NCI-H69 (cell line): ENCODE measurements at regions not wholly inside any gene's neighbourhood (a gene's known extent, or its start where the extent isn't known, plus 50 kb on each side); places are given as distances from the start of the nearest gene placed in this dataset.
A peak's percentile ranks its signal among the peaks of the same experiment; 100 is the strongest.

Experiments used
- DNase-seq: peaks from one replicate; lab custom pipeline; 2025; lab: John Stamatoyannopoulos, UW

DNA sequence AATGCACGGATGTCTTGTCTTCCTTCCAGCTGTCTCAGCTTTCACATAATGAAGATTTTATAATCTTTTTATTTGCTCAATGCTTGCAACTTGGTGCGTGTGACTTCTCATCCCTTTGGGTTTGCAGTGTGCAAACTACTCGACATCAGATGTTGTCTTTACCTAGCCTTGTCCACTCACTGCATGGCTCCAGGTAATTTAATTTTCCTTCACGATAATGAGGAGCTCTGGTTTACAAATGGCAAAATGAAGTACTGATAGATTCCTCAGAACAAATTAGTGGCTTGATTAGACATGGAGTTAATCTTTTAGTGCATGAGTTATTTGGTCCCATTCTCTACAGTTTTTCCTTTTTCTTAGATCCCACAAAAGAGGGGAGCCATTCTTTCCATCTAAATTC is 603.0 kb downstream of the CCDC171 start:
- no peak for DNase-seq

DNA sequence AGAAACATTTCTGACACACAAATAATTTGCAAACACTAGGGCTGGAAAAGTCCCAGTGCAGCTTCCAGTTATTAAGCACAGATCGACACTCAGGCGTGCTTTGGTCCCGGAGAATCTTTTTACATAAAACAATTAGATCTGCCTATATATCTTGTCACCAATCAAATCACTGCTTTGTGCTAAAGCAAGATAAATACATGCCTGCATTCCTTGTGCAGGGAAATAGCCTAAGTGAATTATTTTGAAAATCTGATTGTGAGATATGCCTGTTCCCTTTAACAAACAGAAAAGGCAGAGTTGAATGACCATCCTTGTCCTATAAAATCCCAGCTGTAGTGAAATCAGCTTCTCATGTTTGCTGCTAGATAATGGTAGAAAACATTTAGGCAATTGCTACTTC is 604.4 kb downstream of the CCDC171 start:
- no peak for DNase-seq

DNA sequence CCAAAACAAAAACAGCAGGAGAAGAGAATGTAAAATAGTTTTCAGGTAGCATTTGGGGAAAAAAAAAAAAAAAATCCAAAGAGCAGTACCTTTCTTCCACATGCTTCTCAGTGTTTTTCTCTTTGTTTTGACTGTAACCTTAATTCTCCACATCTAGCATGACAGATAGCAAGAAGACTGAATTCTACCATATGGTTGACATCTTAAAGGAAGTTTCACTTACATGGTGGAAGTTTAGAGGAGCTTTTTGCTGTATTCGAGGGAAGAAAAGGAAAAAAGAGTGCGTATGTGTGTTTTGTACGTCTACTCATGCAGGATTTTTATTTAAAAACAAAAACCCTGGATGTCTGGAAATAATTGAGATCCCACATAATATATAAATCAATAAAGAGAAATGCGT is 604.8 kb downstream of the CCDC171 start:
- no peak for DNase-seq

DNA sequence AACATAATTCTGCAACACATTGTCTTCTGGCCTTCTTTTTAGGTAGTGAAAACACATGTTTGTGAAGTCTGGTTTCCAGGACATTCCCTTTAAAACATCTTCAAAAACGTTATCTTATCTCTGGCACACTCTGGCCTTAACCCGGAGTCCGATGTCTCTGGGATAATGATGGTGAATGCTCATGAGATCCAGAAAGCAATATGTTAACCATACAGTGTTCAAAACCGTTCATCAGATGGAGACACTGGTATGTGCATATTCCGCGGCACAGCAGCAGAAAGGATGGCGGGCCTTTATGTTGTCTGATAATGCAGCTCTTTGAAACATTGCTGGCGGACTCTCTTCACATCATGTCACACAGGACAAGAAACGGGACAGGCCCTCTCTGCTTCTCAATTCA is 605.2 kb downstream of the CCDC171 start:
- DNase-seq: no peak

DNA sequence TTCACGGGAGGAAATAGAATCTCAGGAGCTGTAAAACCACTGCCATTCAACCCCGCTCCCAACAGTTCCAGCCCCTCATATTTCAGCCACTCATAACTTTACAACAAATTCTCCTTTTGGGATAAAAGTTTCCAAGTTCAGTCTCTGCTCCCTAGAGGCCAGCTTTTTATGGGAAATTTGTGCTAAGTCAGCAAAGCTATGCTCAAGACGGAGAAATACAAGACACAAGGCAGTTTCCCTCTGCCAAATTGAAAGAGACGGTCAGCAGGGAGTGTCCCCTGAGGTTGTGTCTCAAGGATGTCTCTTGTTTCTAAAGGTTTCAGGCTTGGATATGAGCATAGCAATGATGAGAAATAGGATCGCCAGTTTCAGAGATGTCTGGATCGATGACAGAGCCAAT is 608.6 kb downstream of the CCDC171 start:
- no peak for DNase-seq

DNA sequence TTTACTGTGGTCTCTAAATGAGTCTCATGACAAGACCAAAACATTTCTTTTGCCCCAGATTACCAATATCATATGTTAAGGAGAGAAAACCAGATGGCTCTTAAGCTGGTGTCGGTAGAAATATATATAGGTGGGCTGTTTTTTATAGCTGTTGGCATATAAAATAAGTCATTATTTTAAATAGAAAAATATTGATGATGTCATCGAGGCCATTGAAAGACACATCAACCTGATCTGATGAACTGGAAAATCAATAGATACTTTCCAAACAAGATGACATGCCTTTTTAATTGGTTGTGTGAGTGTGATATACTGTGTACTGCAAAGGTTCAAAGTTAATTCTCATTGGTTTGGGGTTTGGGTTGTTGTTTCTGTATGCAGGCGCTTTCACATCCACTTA is 617.3 kb downstream of the CCDC171 start:
- DNase-seq: no peak

DNA sequence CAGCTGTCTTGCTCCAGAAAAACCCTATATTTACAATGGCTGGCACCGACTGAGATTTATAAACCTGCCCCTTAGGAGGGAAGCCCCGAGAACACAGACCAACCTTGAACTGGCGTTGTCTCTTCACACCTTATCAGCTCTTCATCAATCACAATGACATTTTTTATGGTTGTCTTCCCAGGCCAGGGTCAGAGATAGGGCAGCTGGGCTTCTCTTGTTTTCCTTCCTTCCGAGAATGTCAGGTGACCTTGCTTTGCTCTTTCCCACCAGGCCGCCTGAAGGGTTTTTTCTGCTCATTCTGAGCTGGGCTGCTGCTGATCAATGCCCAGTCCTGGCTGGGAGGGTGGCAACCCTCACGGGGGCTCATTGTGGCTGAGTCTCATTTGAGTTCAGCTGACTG is 619.1 kb downstream of the CCDC171 start:
- DNase-seq: no peak

DNA sequence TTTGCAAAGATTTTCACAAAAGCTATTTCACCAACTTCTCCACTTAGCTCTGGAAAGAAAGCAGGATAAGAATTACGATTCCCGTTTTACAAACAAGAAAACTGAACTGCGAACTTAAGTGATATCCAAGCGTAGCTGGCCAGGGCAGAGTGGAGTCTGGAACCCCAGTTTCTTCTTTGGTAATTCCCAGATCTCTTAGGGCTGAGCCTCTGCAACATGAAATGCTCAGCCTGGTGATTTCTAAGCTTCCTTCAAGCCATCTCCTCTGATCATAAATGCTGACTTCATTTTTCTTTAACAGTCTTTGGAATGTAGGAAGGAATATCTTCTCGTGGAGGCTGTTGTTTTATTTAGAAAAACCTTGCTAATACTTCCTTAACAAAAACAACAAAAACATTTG is 620.0 kb downstream of the CCDC171 start:
- no peak for DNase-seq

DNA sequence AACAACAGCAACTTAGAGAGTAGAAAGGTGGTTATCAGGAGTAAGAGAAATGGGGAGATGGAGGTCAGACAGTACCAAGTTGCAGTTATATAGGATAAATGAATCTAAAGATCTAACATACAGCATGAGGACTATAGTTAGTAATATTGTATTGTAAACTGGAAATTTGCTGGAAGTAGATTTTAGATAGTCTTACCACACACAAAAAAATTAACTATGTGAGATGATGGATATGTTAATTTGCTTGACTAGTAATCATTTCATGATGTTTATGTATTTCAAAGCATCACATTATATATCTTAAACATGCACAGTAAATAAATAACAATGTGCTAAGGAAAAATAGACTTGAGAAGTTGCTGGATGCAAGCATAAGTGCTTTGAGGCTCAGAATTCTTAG is 622.1 kb downstream of the CCDC171 start:
- no peak for DNase-seq

DNA sequence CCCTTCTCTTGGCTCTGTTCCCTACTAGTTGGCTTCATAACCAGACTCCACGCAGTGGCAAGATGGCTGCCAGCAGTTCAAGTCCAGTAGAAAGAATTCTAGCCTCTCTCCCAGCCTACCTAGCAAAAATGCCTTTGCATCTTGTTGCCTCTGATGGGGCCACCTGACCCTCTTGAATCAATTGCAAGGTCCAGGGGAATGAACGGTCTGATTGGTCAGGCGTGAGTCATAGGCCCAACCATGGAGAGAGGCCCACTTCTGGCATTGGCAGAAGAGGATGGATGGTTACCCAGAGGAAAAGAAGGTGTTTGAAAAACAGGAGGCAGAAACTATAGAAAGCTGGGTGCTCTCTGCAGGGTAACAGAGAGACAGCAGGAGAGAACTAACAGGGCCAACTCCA is 622.6 kb downstream of the CCDC171 start:
- DNase-seq: no peak

DNA sequence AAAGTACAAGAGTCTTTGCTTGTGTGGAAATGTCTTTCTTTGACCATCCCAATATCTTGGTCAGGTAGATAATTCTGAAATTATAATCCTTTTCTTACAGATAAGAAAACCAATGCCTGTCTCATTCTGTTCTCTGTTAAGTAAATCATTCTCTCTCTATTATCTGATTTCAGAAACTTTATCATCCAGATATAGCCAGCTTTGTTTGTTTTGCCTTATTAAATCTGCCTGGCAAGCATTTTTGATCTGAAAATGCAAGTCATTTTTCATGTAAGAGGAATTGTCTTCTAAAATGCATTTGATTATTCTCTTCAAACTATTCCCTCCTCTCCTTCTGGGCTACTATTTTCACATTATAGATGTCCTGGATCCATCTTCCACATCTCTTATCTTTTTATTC is 625.5 kb downstream of the CCDC171 start:
- no peak for DNase-seq

DNA sequence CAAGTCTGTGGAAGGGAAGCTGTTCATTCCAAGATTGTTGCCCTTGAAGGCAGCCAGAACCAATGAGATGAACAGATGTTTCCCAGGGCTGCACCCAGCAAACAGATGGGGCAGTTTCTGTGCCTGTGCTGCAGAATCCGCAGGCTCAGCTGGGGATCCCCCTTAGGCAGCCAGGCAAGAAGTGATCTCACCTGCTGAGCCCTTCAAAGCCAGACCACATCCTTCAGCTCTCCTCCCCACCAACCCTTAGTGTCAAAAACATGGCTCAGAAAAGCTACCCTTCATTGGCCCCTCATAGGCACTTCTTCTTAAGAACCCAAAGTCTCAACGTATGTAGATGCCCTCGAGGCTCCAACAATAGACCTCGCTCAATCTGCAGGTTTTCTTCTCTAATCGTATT is 626.7 kb downstream of the CCDC171 start:
- peak; percentile 63 for DNase-seq

DNA sequence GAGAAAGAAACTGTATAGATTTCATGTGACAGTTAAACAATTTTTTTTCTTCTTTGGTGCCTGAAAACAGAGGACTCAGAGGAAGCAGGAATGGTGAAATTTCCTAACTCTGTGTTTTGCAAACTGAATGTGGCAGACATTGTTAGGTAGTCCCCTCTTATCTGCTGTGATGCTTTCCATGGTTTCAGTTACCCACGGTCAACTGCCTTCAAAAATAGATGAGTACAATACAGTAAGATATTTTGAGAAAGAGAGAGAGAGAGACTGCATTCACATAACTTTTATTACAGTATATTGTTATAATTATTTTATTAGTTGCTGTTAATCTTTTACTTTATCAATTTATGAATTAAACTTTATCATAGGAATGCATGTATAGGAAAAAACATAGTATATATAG is 627.2 kb downstream of the CCDC171 start:
- DNase-seq: no peak

DNA sequence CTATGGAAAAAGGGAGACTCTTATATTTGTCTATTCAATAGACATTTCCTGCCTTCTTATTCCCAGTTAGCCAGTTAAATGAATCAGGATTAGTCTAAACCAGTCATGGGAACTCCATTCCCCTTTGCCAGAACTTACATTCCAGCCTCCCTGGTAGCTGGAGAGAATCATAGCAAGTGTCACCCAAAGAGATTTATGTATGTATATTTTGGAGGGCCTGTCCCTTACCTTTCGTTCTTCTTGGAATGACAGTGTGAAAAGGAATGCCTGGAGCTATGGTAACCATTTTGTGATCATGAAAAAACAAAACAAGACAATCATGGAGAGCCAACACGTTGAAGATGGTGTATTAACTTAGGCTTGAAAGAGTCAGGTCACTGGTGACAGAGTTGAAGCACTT is 627.7 kb downstream of the CCDC171 start:
- no peak for DNase-seq

DNA sequence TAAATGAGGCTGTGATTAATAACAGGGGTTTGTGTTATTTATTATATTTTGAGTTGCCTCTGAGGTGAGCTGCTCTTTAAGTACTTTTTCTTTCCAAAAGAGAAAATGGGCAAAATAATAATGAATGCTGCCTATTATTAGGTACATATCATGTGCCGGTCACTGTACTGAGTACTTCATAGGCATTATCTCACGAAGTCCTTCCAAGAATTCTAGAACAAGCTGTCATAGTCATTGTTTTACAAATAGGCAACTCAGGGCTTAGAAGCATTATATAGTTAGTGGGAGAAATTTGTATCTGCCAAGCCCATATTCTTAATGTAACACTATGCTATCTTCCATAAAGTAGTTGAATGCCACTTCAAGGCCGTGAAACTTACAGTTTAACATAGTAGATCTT is 628.7 kb downstream of the CCDC171 start:
- no peak for DNase-seq

DNA sequence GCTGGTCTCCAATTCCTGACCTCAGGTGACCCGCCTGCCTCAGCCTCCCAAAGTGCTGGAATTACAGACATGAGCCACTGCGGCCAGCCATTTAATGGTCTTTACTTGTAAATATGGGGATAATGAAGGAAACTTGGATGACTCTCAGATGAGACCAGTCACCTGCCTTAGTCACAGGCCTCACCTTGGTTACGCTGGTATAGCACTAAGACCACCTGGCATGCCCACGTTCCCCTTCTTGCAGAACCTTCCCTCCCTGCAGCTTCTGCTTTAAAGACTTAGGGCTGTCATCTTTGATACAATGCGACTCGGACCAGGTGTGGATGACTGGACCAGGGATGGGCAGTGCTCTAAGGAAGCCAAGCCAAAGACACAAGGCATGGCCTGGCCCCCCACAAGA is 629.9 kb downstream of the CCDC171 start:
- no peak for DNase-seq

DNA sequence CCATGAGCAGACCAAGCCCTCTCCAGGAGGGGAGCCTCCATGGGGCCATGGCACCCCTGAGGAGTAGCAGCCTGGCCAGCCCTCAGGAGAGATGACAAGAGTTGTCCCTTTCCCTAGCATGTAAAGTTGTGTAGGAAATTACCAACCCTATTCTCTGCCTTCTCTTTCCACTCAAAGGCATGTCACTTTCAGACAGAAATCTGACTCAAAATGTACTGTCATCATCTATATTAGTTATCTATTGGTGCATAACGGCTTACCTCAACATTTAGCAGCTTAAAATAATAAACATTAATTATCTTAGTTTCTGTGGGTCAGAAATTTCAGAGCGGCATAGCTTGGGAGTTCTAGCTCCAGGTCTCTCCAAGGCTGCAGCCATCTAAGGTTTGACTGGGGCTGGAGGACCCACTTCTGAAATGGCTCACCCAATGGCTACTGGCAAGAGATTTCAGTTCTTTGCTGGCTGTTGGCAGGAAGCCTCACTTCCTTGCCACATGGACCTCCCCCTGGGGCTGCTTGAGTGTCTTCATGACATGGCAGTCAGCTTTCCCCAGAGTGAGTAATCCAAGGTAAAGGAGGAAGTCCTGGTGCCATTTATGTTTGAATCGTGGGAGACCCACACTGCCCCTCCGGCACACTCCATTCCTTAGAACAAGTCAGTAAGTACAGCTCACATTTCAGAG is 632.3 kb downstream of the CCDC171 start:
- DNase-seq: peak; percentile 11

DNA sequence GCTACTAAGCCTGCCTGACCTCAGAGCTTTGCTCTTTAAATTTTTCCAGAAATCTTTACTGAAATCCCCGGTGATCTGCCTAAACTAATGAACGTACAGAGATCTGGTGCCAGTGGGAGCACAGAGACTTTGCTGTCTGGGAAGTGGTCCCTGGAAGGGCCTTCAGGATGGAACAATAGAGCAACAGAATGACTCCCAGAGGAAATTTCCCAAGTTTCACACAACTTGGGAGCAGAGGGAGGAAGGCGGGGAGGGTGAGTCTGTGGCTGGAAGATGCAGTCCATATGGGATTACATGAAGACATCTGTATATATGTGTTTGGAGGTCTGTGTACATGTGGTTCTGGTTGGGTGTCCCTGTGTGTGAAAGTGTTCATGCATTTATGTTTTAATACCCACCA is 638.3 kb downstream of the CCDC171 start:
- no peak for DNase-seq

DNA sequence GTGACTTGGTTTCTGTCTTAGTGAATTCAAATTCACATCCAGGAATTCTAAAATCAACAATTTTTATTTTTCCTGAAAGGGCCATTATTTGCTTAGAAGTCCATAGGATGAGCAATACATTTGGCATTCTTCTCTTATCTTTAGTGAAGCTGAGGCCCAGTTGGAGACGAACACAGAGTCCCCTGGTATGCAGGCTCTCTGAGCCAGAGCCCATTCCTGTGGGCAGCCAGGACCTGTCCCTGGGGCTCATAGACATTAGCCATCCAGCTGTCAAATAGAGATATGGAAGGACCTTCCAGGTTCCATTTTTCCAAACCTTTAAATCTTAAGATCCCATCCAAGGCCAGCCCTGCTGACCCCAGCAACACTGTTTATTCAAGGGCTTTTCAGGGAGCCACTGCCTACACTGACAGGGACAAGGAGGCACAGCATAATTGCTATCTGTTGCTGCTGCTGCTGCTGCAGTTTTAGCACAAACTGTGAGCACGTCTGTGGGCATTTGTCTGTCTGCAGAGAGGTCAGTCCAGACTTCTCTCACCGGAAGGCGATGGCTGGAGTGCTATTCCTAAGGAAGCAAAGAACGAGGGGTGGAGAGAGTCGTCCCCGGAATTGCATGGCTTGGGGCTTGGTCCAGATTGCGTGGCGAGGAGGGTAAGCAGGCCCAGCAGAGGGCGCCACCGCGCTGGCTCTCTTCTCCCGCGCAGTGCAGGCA is 639.0 kb downstream of the CCDC171 start:
- peak; percentile 84 for DNase-seq

DNA sequence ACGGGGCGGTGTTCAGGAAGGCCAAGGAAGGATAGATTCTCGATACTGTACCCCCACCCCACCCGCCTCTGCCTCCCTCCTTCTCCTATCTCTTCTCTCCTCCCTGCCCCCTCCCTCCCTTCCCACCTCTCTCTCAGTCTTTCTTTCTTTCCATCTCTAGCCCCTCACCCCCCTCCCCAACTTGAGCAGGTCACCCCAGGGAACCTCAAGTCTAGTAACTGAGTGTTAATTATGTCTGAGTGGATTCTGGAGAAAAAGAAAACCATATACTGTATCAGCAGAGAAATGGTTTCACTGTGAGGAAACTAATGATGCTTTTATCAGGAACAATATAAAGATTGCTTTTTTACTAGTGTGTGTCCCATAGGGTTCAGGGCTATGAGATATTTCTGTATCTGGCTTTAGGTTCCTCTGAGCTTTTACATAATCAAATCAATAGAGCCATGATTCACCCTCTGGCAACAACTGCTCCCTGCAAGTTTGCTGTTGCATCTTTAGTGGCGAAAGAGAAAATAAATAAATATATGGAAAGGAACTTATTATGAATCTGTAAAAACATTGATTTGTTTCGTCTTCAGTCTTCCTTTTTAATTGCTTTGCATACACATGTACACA is 639.7 kb downstream of the CCDC171 start:
- DNase-seq: no peak

DNA sequence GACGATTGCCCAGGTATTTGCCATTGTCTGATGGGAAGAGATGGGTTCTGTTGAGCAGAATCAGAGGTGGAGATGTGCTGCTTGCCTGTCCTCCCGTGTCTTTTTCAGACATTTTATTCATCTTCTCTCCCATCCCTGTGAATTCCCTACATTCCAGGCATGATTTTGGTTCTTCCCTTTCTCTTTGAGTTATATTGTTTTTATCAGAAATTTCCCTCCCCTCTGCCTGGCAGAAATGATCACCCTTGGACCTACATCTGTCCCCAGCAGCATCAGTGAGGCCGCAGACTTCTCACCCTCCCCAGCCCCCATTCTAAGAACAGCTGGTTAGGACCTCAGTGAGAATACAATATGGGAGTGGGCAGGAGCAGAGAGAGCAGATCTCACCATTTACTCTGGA is 640.2 kb downstream of the CCDC171 start:
- DNase-seq: no peak

DNA sequence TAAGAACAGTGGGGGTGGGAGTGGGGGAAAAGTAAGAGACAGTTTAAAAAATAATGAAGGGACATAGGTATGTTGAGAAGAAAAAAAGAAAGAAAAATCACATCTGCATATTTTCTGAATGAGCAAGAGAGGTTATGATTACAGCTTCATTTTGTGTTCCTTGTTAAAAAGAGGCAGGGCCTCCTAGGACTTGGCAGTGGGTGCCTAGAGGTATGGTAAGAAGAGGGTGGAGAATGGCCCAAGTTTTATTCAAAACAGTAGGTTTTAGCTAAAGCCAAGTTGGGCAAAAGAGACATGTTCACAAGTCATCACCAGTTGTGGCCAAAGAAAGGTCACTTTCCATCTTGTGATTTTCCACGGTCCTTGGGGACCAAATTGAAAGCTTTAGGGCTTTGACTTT is 643.4 kb downstream of the CCDC171 start:
- no peak for DNase-seq

DNA sequence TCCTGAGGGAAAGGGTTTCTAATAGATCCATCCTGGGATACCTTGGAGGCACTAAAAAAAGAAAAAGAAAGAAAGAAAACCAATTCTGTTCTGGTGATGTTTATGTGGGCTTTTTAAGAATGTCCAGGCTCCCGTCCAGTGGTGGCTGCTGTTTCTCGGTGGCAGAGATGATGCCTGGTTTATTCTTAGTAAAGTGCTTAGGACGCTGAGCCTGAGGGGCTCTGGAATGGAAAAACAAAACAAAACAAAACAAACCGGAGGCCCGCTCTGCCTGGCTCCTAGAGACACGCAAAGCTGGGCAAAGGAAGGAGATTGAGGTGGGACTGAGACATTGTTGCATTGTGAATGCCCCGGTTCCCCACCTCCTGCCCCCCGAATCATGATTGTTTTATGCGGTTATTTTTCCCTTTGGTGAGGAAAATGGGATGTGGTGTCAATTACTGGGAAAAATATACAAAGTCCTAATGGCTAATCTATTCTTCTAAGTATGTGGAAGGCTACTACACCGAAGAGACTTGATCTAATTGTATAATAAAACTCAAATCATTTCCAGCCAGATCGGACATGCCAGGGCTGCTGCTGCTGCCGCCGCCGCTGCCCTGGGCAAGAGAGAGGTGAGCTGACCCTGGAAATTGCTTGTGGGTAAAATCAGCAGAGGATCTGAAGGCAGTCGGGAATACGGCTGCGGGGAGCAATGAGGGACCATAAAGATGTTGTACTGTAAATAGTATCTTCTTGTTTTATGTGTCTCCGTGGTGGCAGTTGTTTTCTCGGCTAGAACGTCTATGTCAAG is 644.9 kb downstream of the CCDC171 start:
- DNase-seq: no peak
